SU-DHL-6 (cell line): ENCODE measurements at regions not wholly inside any gene's neighbourhood (a gene's known extent, or its start where the extent isn't known, plus 50 kb on each side); places are given as distances from the start of the nearest gene placed in this dataset.

Source experiments
- H2AFZ ChIP-seq: fragments of 200-600 bp; sonication (generic); 2 replicates; pipeline ENCODE4 v1.6.1; 2014; ENCODE audit warnings: low read depth, mild to moderate bottlenecking, moderate library complexity, mixed read lengths, antibody characterized with exemption, low read length; ENCODE audit not compliant: severe bottlenecking
- H3F3A ChIP-seq: fragments of 200-600 bp; shearing (Covaris generic); 2 replicates; pipeline ENCODE4 v1.6.0; 2016; ENCODE audit warnings: antibody characterized with exemption, mild to moderate bottlenecking; ENCODE audit not compliant: insufficient read depth
- H3K27ac ChIP-seq: fragments of 200-600 bp; sonication (generic); 2 replicates; pipeline ENCODE4 v1.5.1; 2016; ENCODE audit warnings: low read depth, mild to moderate bottlenecking, low read length, moderate library complexity, mixed read lengths
- H3K27me3 ChIP-seq: fragments of 200-600 bp; sonication (generic), shearing (Covaris generic); 2 replicates; pipeline ENCODE4 v1.6.0; 2014; ENCODE audit warnings: mild to moderate bottlenecking, low read length
- H3K36me3 ChIP-seq: fragments of 200-600 bp; sonication (generic); 2 replicates; pipeline ENCODE4 v1.6.1; 2014; ENCODE audit warnings: mild to moderate bottlenecking, low read length, mixed read lengths
- H3K4me2 ChIP-seq: fragments of 300-600, 200-600 bp; shearing (Covaris generic), sonication (generic); 2 replicates; pipeline ENCODE4 v1.6.0; 2014; ENCODE audit warnings: low read length, low read depth, mild to moderate bottlenecking; ENCODE audit not compliant: poor library complexity, severe bottlenecking
- H3K4me3 ChIP-seq: fragments of 200-600 bp; sonication (generic); 2 replicates; pipeline ENCODE4 v1.5.1; 2014; ENCODE audit warnings: antibody characterized with exemption, low read length, mild to moderate bottlenecking, mixed read lengths; ENCODE audit not compliant: insufficient read depth, poor library complexity, severe bottlenecking
- H3K79me2 ChIP-seq: fragments of 200-600 bp; sonication (generic); 2 replicates; pipeline ENCODE4 v1.6.1; 2014; ENCODE audit warnings: mild to moderate bottlenecking, low read length, moderate library complexity; ENCODE audit not compliant: insufficient read depth
- H3K9ac ChIP-seq: fragments of 200-600 bp; sonication (generic); 2 replicates; pipeline ENCODE4 v1.7.0; 2014; ENCODE audit warnings: mild to moderate bottlenecking, low read length
- H3K9me2 ChIP-seq: fragments of 200-600 bp; sonication (generic); replicated peaks from 2 replicates; pipeline ENCODE4 v1.6.1; 2014; ENCODE audit warnings: low read length; ENCODE audit not compliant: insufficient read depth
- H3K9me3 ChIP-seq: fragments of 200-600 bp; sonication (generic); 2 replicates; pipeline ENCODE4 v1.6.1; 2014; ENCODE audit warnings: low read length, mixed read lengths; ENCODE audit not compliant: insufficient read depth
- H4K20me1 ChIP-seq: fragments of 200-600 bp; sonication (generic); 2 replicates; pipeline ENCODE4 v1.6.1; 2014; ENCODE audit warnings: low read depth, mild to moderate bottlenecking, antibody characterized with exemption, low read length, moderate library complexity, mixed read lengths
- CTCF ChIP-seq: fragments of 200-600 bp; sonication (generic); IDR thresholded peaks from one replicate; pipeline ENCODE4 v1.5.1; 2017; ENCODE audit warnings: antibody characterized with exemption, mild to moderate bottlenecking, low read length, moderate library complexity; ENCODE audit not compliant: insufficient read depth, poor library complexity, severe bottlenecking
- EZH2phosphoT487 ChIP-seq: fragments of 200-600 bp; sonication (generic), shearing (Covaris generic); conservative IDR thresholded peaks from 2 replicates; pipeline ENCODE4 v1.6.1; 2018; ENCODE audit warnings: mild to moderate bottlenecking, antibody characterized with exemption, low read length, moderate library complexity, mixed read lengths

GRCh38 chr6:23441808-23442461 is 684.1 kb upstream of the NRSN1 start:
- no peaks in the 10 kb centered on the region for H3K36me3 ChIP-seq
- TF ChIP-seq EZH2phosphoT487: no peak
- no peak for TF ChIP-seq CTCF
- no peaks in the 10 kb centered on the region for H3K27me3 ChIP-seq
- H3K9ac ChIP-seq: no peak overlapping the region
- no peak overlapping the region for H2AFZ ChIP-seq
- no peak overlapping the region for H3K4me3 ChIP-seq
- no peaks in the 10 kb centered on the region for H3K9me2 ChIP-seq
- no peak overlapping the region for H3K4me2 ChIP-seq
- no peak overlapping the region for H3K27ac ChIP-seq
- no peaks in the 10 kb centered on the region for H4K20me1 ChIP-seq
- H3K79me2 ChIP-seq: no peaks in the 10 kb centered on the region
- no peaks in the 10 kb centered on the region for H3K9me3 ChIP-seq
- H3F3A ChIP-seq: no peaks in the 10 kb centered on the region

GRCh38 chr6:23445157-23445710 is 680.8 kb upstream of the NRSN1 start:
- Histone ChIP-seq H3K4me3 (no peak overlapping the region), H4K20me1 (no peaks in the 10 kb centered on the region), H3K4me2 (no peak overlapping the region), H2AFZ (no peak overlapping the region), H3K79me2 (no peaks in the 10 kb centered on the region), H3F3A (no peaks in the 10 kb centered on the region), H3K9me2 (no peaks in the 10 kb centered on the region), H3K36me3 (no peaks in the 10 kb centered on the region), H3K27ac (no peak overlapping the region), H3K27me3 (no peaks in the 10 kb centered on the region), H3K9me3 (no peaks in the 10 kb centered on the region), H3K9ac (no peak overlapping the region)
- no peak for TF ChIP-seq EZH2phosphoT487
- no peak for TF ChIP-seq CTCF

- Histone ChIP-seq H3K9me3 (no peaks in the 10 kb centered on the region), H4K20me1 (no peaks in the 10 kb centered on the region), H3K79me2 (no peaks in the 10 kb centered on the region), H3K9me2 (no peaks in the 10 kb centered on the region), H3K27me3 (no peaks in the 10 kb centered on the region), H3K4me3 (no peak overlapping the region), H3F3A (no peaks in the 10 kb centered on the region), H2AFZ (no peak overlapping the region), H3K4me2 (no peak overlapping the region), H3K36me3 (no peaks in the 10 kb centered on the region), H3K27ac (no peak overlapping the region), H3K9ac (no peak overlapping the region)
- TF ChIP-seq CTCF: no peak
- no peak for TF ChIP-seq EZH2phosphoT487
These were observed 679.5 kb upstream of the NRSN1 start for GRCh38 chr6:23446469-23446967.
